Head of caudate nucleus (tissue), 42 donors: ENCODE measurements at regions not wholly inside any gene's neighbourhood (a gene's known extent, or its start where the extent isn't known, plus 50 kb on each side); places are given as distances from the start of the nearest gene placed in this dataset.
"Not testable (repeated sequence)": the region's sequence is repeated elsewhere in the genome, so short reads cannot be mapped to it uniquely, and the experiment has no call there.

Experiments
- DNase-seq, 42 donors: peaks; one replicate each; pipeline versions ENCODE4 v3.0.0 to v3.0.0-alpha.2; 2020 to 2021; ENCODE audit warnings: mixed read lengths in 7 of 42
- intact Hi-C: fragments of 100-400 bp; cut with DNase I; formaldehyde crosslinking; loops from one replicate; pipeline ENCODE4 v1.15.0; 2022

GRCh38 chr9:80792726-80793125 lies 896.6 kb downstream of the TLE1 start:
- intact Hi-C loops: no loop called here
- no peak for DNase-seq

- DNase-seq: no peak
- intact Hi-C loops: no loop called here
These were observed 897.5 kb downstream of the TLE1 start for GRCh38 chr9:80791836-80792235.

GRCh38 chr9:80790764-80791163 lies 898.6 kb downstream of the TLE1 start:
- intact Hi-C loops: no loop called here
- no peak for DNase-seq

- no peak for DNase-seq
- intact Hi-C loops: no loop called here
These were observed 899.5 kb downstream of the TLE1 start for GRCh38 chr9:80789831-80790230.

GRCh38 chr9:80787636-80788035 lies 901.7 kb downstream of the TLE1 start:
- intact Hi-C loops: no loop called here
- no peak for DNase-seq

GRCh38 chr9:80784647-80785046 lies 904.7 kb downstream of the TLE1 start:
- DNase-seq: no peak
- intact Hi-C loops: no loop called here

GRCh38 chr9:80775971-80776370 lies 913.4 kb downstream of the TLE1 start:
- intact Hi-C loops: no loop called here
- DNase-seq: no peak

- no peak for DNase-seq
- intact Hi-C loops: no loop called here
These were observed 913.8 kb downstream of the TLE1 start for GRCh38 chr9:80775530-80775929.

GRCh38 chr9:80771555-80772347 lies 917.6 kb downstream of the TLE1 start:
- DNase-seq: no peak
- intact Hi-C loops: no loop called here

GRCh38 chr9:80763536-80763935 lies 925.8 kb downstream of the TLE1 start:
- intact Hi-C loops: no loop called here
- DNase-seq: no peak

GRCh38 chr9:80755586-80755985 lies 933.8 kb downstream of the TLE1 start:
- intact Hi-C loops: no loop called here
- DNase-seq: no peak

- intact Hi-C loops, DNase-seq: not testable (repeated sequence)
These were observed 942.3 kb downstream of the TLE1 start for GRCh38 chr9:80747056-80747455.

GRCh38 chr9:80732506-80732905 lies 956.8 kb downstream of the TLE1 start:
- no peak for DNase-seq
- intact Hi-C loops: no loop called here

GRCh38 chr9:80720579-80720978 lies 968.8 kb downstream of the TLE1 start:
- DNase-seq: no peak
- intact Hi-C loops: no loop called here

GRCh38 chr9:80707120-80707519 lies 982.2 kb downstream of the TLE1 start:
- DNase-seq: no peak
- intact Hi-C loops: no loop called here

- intact Hi-C loops: no loop called here
- DNase-seq: no peak
These were observed 988.3 kb downstream of the TLE1 start for GRCh38 chr9:80701061-80701460.

- intact Hi-C loops: no loop called here
- DNase-seq: no peak
These were observed 989.8 kb downstream of the TLE1 start for GRCh38 chr9:80699511-80699998.

GRCh38 chr9:80698725-80699410 lies 990.5 kb downstream of the TLE1 start:
- intact Hi-C loops: no loop called here
- no peak for DNase-seq

GRCh38 chr9:80692751-80693150 lies 996.6 kb downstream of the TLE1 start:
- no peak for DNase-seq
- intact Hi-C loops: no loop called here

GRCh38 chr9:80691229-80691628 lies 998.1 kb downstream of the TLE1 start:
- DNase-seq: no peak
- intact Hi-C loops: no loop called here
